ENCODE measurements at regions not wholly inside any gene's neighbourhood (a gene's known extent, or its start where the extent isn't known, plus 50 kb on each side); places are given as distances from the start of the nearest gene placed in this dataset.

DNA sequence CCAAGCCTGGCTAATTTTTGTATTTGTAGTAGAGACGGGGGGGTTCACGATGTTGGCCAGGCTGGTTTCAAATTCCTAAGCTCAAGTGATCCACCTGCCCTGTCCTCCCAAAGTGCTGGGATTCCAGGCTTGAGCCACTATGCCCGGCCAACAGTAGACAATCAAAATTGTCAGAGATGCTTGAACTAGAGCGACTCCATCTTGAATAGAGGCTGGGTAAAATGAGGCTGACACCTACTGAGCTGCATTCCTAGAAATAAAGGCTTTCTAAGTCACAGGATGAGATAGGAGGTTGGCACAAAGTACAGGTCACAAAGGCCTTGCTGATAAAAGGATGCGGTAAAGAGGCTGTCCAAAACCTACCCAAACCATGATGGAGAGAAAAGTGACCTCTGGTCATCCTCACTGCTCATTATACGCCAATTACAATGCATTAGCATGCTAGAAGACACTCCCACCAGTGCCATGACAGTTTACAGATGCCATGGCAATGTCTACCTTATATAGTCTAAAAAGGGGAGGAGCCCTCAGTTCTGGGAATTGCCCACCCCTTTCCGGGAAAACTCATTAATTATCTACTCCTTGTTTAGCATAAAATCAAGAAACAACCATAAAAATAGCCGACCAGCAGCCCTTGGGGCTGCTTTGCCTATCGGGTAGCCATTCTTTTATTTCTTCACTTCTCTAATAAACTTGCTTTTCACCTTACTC is 134.5 kb downstream of the BAMBI start:
- DNase-seq (ENCODE audit: low read depth in 3 of 3) = no peak

DNA sequence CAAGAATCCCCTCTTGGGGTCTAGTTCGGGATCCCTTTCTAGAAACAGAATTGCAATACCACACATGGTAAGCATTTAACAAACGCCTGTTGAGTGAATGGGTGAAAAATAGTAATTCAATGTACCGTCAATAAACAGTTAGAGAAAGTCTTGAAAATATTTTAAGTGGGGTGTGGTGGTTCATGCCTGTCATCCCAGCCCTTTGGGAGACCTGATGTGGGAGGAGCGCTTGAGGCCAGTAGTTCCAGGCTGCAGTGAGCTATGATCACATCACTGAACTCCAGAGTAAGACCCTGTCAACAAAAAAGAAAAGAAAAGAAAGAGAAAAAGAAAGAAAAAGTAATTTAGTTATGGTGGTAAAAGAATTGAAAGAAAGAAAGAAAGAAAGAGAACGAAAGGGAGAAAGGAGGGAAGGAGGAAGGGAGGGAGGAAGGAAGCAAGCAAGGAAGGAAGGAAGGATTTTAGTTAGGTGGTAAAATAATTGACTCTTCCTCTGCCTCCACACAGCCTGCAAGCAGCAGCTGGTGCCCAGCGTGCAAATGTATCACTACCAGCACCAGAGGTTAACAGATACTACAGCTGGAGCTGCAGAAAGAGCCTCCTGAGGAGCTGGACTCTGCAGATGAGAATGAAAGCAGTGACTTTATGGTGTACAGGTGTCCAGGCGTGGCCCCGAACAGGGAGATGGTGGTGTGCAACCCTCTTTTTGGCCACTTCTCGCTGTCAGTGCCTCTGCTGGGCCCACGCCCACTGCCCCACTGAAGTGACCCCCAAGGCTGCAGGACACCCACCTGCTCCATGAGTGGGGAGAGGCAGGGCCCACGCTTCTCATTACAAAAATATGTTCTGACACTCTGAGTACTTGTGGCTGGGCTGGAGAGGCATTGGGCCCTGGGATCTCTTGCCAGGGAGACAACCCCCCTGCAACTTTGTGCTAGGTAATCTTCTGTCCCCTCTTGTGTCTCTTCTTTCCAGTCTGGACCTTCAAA is 135.4 kb downstream of the BAMBI start:
- no peak for DNase-seq (ENCODE audit: low read depth in 3 of 3)

DNA sequence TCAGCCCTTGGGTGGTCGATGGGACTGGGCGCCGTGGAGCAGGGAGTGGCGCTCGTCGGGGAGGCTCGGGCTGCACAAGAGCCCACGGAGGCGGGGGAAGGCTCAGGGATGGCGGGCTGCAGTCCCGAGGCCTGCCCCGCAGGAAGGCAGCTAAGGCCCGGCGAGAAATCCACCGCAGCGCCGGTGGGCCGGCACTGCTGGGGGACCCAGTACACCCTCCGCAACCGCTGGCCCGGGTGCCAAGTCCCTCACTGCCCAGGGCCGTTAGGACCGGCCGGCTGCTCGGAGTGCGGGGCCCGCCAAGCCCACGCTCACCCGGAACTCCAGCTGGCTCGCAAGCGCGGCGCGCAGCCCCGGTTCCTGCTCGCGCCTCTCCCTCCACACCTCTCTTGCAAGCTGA is 138.4 kb downstream of the BAMBI start:
- DNase-seq (ENCODE audit: low read depth in 3 of 3) = no peak

DNA sequence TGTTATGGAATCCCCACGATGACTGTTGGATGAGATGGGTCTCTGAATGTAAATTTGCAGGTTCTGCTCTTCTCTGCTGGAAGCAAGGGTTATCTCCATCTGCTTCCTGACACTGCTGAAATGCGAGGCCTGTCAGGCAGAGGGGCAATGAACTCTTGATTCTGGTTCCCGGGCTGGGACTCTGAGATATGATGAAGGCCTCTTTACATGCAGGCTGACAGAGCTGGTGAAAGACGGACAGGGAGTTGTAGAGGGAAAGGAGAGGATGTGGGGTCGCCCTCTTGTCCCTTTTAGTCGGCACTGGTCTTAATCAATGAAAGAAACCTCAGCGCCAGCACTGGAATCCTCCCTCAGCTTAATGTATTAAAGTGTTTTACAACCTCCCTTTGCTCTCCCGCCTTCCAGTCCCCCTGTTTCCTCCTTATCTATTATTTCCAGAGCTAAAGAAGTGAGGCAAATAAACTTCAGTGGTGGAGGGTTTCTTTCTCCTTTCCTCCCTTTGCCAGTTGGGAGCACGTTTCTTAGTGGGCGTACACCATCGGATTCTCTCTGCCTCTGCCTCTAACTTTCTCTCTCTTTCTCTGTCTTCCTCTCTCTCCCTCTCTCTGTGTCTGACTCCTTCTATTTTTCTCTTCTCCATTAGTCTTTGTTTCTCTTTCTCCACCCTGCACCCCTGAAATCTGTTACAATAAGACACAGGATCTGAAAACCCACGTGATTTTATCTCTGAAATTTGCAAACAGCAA is 145.6 kb downstream of the BAMBI start:
- no peak for DNase-seq (ENCODE audit: low read depth in 3 of 3)

DNA sequence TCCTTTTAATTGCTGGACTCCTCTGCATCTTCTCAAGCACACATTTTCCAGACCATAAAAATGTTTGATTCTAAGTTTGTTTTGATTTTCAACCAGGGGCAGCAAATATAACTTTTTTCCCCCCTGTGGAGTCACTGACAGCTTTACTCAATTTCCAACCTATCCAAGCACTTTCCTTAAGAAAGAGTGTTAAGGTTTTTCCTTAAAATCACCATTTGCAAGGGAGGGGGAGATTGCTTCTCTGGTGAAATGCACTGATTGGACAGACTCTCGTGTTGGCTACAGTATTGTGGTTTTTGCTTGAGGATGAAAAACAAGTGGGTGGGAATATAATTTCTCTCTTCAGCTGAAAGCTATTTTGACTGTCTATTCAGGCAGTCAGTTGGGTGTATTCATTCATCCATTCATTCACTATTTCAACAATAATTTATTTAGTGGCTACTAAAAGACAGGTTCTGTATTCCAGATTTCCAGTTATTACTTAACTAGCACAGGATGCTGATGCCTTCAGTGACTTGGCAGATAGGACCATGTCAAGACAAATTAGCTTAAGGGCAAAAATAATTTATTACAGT is 146.3 kb downstream of the BAMBI start:
- no peak for DNase-seq (ENCODE audit: low read depth in 3 of 3)

DNA sequence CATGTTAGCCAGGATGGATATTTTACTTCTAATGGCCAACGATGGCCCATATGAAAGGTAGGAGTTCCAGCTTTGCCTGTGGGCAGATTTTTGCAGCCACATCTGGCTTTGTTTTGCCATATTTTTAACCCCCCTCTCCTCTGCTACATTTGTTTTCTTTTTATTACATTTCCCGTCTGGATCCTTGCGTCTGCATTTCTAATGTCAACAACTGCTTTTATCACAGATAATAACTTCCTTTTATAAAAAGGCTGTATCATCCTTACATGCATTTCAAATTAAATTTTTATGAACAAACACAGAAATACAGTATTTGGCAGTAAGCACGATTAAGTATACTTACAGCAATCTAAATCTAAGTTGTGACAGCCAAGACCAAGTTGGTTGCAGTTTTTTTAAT is 156.0 kb downstream of the BAMBI start:
- DNase-seq (ENCODE audit: low read depth in 3 of 3) = no peak

DNA sequence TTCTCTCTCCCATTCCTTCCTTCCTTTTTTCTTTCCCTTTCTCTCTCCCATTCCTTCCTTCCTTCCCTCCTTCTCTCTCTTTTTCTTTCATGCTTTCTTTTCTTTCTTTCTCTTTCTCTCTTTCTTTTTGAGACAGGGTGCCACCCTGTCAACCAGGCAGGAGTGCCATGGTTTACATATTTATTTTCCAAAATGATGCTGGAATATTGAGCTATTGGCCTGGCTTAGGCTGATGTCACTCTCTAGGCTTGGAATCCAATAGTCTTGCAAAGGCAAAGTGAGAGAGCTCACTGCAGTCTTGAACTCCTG is 159.1 kb downstream of the BAMBI start:
- no peak for DNase-seq (ENCODE audit: low read depth in 3 of 3)

DNA sequence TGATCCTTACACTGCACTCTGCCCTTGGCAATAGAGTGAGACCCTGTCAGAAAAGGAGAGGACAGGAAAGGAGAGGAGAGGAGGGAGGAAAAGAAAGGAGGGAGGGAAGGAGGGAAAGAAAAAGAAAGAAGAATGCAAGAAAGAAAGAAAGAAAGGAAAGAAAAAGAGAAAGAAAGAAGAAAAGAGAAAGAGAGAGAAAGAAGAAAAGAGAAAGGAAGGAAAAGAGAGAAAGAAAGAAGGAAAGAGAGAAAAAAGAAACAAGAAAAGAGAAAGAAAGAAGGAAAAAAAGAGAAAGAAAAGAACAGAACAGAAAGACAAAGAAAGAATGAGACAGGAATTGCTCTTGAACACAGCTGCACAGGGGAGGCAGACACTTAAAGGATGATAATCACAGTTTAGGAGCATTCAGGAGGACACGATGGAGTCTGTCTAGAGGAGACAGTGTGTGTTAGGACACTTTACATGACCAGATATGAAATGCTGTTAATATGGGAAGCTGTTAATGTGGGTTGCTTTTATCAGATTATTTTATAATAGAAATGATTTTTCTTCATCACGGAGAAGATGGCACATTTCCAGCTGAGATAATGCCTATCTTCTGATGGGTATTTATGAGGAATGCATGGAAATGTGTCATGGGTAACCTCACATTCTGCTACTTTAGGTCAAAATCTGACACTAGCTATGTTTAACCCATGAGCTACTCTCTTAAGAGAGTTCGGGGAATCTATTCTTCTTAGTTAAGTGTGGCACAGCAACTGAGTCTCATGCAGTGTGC is 160.5 kb downstream of the BAMBI start:
- DNase-seq (ENCODE audit: low read depth in 3 of 3) = no peak

DNA sequence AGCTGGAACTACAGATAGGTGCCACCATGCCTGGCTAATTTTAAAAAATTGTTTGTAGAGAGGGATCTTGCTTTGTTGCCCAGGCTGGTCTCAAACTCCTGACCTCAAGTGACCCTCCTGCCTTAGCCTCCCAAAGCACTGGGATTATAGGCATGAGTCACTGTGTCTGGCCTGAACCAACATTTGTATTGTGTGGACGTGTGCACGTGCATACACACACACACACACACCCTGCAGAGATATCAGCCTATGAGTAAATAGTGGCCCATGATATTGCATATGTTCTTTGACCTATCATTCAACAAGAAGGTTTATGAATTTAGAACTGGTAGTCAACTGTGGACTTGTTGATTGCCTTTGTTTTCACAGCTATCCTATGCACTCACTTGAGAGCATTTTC is 161.6 kb downstream of the BAMBI start:
- DNase-seq (ENCODE audit: low read depth in 3 of 3) = no peak

DNA sequence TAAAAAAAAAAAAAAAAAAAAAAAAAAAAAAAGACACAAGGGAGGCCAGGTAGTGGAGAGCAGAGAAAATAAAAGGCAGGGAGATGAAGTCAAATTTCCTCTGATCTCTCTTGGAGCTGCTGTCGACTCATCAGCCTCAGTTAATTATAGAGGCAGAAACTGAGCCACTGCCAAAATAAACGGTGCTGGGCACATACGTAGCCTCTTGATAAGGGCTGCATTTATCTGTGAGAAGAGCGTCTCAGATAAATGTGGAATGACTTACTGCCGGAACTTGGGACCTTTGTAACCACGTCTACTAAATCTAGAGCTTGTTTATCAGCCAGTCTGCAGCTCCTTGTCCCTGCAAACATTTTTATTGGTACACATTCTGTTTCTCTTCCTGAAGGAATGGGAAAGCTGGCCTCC is 162.3 kb downstream of the BAMBI start:
- no peak for DNase-seq (ENCODE audit: low read depth in 3 of 3)

DNA sequence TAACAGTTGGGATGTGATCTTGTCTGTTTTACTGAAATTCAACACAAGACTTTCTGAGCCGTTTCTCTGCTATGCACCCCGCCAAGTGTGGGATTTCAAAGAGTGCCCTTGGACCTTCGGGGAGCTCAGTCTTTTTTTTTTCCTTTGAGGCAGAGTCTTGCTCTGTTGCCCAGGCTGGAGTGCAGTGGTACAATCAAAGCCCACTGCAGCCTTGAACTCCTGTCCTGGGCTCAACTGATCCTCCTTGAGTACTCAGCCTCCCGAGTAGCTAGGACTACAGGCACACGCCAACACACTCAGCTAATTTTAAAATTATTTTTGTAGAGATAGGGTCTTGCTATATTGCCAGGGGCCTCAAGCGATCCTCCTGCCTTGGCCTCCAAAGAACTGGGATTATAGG is 162.9 kb downstream of the BAMBI start:
- DNase-seq (ENCODE audit: low read depth in 3 of 3) = no peak

DNA sequence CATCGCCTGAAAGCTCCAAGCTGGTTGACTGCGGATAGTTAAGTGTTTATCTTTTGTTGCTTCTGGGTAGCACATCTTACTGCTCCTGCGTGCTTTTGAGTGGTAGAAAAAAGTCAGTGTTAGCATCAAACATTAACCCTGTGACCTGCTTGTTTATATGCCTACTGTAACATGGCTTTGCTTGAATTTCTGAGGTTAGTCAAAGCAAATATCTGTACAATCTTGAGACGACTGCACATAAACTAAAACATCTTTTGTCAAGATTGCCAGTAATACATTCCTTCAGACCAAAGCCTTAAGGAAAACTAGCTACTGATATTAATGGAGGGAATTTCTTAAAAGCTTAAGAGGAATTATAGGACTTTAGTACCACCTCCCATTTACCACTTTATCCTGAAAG is 163.7 kb downstream of the BAMBI start:
- DNase-seq (ENCODE audit: low read depth in 3 of 3) = no peak

DNA sequence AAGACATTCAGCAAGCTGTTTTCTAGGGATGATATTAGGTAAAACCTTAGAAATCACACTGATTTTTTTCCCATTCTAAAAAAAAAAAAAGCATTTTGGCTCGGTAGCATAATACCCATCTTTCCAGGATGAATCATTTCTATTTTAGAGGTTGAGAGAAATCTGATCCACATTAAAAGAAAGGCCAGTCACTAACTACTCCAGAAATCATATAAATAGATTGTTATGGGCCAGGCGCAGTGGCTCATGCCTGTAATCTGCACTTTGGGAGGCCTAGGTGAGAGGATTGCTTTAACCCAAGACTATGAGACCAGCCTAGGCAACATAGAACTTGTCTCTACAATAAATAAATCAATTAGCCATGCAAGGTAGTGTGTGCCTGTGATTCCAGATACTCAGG is 164.3 kb downstream of the BAMBI start:
- DNase-seq (ENCODE audit: low read depth in 3 of 3) = no peak

DNA sequence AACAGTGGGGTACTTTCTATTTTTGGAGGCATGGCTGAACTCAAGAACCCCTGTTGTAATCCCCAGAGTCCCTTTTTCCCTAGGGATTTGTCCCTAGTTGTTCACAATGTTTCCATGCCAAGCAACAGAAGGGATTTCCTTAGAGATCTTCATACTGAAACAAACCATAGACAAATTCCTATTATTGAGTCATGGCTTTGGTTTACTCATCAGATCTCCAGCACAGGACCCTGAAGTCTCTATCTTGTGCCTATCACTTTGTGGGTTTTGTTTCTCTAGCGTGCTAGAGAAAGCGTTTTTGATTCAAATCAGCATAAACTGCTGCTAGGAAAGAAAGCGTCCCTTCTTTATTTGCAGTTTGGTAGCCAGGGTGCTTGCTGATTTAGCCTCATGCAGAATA is 165.0 kb downstream of the BAMBI start:
- no peak for DNase-seq (ENCODE audit: low read depth in 3 of 3)

DNA sequence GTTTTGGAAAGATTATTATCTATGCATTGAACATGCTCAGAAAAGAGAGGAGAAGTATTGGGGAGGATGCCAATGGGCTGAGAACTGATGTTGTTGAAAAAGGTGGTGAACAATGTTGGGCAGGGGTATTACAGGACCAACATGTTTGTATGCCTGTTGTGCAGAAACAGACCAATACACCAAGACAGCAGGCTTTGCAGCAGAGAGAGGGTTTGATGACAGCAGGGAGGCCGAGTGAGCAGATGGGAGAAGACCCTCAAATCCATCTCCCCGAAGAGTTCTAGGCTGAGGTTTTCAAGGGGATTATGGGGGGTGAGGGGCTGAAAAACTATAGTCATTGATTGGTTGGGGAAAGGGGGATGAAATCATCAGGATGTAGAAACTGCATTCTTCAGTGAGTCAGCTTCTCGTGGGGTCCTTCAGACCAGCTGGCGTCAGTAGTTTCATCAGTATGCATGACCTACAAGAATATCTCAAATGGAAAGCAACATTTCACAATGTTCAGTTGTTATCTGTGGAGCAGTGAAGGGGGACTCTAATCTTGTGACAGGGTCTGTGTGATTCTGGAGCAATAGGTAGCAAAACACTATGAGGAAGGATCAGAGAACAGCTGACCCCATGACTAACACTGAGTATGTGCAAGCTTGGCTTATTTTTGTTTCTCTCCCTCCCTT is 167.8 kb downstream of the BAMBI start:
- no peak for DNase-seq (ENCODE audit: low read depth in 3 of 3)

DNA sequence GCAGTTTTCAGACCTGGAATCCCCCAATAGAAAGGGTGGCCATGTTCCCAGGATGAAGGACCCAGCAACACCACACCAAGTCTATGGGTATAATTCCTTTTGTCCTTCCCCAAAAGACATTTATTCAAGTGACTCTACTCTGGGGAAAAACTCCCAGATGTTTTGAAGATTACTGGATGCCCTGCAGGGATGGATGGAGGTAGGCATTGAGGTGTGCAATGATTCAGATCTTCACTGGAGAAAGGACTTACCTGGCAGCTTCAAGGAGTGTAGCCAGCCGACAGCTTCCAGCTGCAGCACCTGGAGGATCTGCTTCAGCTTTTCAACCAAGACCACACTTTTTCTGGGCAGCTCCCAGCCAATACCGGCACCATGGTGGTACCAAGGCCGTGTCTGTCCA is 172.0 kb downstream of the BAMBI start:
- no peak for DNase-seq (ENCODE audit: low read depth in 3 of 3)

DNA sequence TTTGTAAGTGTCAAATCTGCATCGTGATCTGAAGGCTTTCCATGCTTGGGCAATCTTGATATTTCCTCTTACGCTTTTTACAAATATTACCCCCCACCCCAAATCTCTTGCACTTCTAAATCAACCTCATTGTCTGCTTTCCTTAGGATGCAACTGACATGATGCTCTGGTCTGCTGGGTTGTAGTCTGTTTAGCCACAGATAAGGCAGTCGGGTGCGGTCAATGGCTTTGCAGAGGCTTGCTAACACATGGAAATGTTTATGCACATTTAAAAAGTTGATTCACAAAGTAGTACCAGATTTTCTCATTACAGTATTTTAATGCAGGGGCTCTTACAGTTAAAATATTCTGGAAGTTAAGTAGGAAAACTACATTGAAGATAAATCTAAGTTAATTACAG is 172.5 kb downstream of the BAMBI start:
- DNase-seq (ENCODE audit: low read depth in 3 of 3) = no peak

DNA sequence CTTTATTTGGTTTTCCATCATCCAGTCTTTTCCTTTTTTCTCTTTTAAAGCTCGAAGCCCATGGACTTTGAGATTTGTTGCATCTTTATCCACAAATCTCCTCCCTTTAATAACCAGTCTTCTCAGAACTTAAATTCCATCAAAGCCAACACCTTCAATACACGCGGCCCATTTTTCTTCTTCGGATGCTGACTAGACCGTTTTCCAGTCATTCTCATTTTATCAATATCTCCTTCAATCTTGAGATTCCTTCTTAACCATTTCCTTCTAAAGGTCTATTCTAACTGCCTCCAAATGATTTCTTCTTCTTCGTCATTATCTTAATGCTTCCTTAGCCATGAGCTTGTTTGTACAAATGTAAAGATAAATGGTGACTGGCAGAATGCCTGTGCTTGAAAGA is 173.5 kb downstream of the BAMBI start:
- DNase-seq (ENCODE audit: low read depth in 3 of 3) = no peak

DNA sequence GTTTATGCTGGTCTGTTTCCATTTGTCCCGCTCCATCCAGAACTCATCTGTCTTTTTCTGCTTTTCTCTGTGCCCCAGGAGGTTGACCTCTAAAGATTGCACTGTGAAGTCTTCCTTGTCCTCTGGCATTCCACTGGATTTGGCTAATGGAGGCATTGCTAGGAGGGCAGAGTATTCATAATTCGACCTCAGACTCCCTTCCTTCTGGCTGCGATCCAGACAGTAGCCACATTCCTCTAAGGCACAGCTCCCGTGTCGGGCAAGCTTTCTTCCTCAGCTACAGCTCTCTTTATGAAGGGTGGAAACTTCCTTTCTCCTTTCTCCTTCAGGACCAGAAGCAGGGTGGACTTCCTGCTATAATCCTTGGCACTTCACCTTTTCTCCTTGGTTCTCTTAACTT is 175.9 kb downstream of the BAMBI start:
- DNase-seq (ENCODE audit: low read depth in 3 of 3) = no peak

DNA sequence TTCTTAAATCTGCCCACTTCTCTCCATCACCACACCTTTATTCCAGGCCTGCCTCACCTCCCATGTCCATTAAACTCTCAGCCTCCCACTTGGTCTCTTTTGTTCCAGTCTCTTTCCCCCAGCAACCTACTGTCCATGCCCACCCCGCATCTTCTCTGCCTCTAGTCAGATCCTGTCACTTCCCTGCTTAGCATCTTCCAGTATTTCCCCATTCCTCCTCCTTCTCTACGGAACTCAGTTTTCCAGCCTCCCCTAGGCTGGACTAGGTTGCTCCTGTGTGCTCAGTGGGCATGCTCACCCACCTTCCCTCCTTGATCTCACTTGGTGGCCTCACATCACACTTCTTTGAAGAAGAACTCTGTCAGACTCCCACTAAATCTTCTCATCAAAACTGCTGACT is 179.8 kb downstream of the BAMBI start:
- DNase-seq (ENCODE audit: low read depth in 3 of 3) = no peak

DNA sequence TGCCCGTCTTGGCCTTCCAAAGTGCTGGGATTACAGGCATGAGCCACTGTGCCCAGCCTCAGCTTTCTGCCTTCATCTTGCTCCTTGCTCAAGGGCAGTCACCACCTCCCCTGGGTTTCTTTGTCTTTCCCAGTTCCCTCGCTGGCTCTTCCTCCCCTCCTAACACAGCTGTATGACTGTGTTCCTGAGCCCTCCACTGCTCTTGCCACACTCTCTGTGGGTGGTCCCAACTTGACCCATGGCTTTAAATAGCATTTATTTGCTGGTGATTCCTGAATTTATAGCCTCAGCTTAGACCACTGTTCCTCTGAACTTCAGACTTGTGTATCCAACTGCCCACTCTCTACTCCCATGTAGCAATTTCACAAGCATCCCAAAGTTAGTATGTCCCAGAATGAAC is 181.3 kb downstream of the BAMBI start:
- no peak for DNase-seq (ENCODE audit: low read depth in 3 of 3)

Data from stimulated activated CD4-positive, alpha-beta T cell treated with anti-CD3 and anti-CD28 coated beads, TNF-alpha, amount 100 ng/mL, for 4 hours (primary cell).